G401.6 (cell line): ENCODE measurements at regions not wholly inside any gene's neighbourhood (a gene's known extent, or its start where the extent isn't known, plus 50 kb on each side); places are given as distances from the start of the nearest gene placed in this dataset.

Source experiments
- FAIRE-seq: peaks from 2 replicates; lab custom pipeline; 2012; peaks lifted over from hg19 to GRCh38; lab: Jason Lieb, UNC

DNA sequence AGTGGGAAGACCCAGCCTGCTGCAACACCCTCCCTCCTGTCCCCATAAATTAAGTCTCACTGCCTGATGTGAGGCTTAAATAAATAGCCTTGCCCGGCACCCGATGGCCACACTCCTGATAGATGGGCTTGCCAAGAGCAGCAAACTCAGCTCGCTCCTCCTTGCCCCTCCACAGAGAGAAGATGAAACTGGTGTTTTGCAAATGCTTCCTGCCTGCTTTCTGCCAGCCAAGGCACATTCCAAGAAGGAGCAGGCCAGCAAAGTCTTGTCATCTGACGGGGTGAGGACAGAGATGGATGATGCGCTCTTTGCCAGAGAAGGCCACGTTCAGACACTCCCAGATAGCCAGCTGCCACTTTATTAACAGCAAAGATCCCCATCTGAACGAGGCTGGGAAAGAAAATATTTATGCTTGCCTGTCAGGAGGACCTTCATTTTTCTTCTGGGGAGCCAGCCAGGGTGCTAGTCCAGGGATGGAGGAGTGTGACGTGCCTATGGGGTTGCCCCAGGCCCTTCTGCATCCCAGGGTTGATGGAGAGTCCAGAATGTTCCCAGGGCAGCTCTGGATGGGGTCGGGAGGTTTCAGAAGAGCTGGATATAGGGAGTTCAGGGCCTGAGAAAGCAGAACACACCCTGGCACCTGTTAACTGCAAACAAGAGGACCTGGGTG is 265.4 kb downstream of the FOXD2 start:
- no peak for FAIRE-seq

- no peak for FAIRE-seq
Observed at GRCh38 chr1:47703981-47704596, 266.2 kb downstream of the FOXD2 start.

DNA sequence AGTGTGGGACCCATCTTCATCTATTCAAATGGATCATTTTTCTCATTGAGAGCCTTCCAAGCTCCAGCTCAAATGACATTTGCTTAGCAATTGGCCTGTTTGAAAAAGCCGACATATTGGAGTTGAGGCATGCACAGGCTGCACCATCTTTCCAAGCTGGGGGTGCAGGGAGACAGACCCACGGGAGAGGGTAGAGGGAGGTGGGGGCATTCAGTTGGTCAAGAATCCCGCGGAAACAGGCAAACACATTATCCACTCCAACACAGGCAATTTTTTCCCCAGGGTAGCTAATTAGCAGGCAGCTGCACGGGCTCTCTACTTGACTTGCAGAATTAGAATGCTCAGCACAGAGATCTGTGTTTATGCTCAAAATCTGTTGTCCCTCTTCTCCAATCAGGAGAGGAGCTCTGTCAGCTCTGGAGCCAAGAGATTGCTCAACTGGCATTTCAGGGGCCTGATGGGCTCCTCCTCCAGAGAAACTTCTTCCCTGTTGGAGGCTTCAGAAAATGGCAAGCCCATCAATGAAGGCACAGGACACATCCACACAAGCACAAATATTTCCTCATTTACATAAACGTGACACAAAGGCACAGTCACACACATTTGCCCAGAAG is 267.8 kb downstream of the FOXD2 start:
- FAIRE-seq, result no peak

GRCh38 chr1:47707503-47707902 is 269.7 kb downstream of the FOXD2 start:
- FAIRE-seq, result no peak

GRCh38 chr1:47708019-47708535 is 270.2 kb downstream of the FOXD2 start:
- no peak for FAIRE-seq

DNA sequence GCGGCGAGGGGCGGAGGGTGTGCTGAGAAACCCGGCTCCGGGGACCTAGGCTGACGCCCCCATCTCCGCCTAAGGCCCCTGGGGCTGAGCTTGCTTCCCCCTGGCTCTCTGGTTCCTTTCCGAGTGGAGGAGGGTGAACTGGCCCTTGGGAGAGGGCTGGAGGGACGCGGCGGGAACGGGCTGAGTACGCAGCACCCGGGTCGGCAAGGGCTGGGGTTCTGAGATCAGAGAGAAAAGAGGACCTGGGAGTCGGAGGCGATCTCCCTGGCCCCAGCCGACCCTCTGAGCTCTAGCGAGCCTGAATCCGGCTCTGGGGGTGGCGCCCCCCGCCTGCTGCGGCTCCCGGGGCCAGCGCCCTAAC is 270.8 kb downstream of the FOXD2 start:
- FAIRE-seq, result no peak

DNA sequence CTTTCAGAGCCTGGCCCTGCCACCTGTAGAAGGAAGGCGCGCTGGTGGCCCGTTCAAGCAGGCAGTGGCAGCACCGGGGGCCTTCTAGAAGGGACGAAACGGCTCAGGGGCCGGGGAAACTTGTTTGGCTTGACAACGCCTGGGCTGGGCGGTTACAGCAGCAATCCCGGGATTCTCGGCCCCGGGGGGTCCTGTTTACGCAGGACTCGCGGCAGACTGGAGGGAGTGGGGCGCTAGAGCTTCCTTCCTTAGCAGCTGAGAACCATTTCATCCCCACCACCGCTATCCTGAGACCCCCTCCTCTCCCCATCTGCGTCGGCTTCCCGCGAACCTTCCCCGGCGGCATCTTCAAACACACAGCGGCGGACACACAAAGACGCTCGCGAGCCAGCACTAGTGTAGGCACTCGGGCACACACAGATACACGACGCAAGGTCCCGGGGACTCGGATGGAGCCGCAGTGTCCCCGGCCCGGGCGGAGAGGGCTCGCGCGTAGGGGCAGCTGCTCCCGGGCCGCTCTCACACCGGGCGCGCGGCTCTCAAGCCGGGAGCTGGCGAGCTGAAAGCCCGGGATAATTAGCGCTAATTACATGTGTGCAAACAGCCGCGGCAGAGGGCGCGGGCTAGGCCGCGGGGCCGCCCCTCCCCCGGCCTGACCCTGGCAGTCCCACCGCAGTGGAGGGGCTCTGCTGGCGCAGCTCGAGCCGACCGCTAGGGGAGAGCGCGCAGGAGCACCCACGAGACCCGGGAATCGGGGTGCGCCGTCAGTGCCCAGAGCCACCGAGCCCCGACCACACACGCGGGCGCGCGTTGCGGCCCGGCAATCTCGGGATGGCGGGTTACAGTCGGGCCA is 271.4 kb downstream of the FOXD2 start:
- FAIRE-seq, result no peak

- no peak for FAIRE-seq
Observed at GRCh38 chr1:47709872-47710231, 272.0 kb downstream of the FOXD2 start.

GRCh38 chr1:47710329-47711071 is 272.7 kb downstream of the FOXD2 start:
- no peak for FAIRE-seq
